Ammon's horn (tissue), 1 donor: ENCODE measurements at regions not wholly inside any gene's neighbourhood (a gene's known extent, or its start where the extent isn't known, plus 50 kb on each side); places are given as distances from the start of the nearest gene placed in this dataset.

Source experiments
- DNase-seq: peaks from one replicate; pipeline ENCODE4 v3.0.0-alpha.2; 2016; ENCODE audit warnings: low spot score

GRCh38 chr2:147076634-147077033 is 768.2 kb upstream of the ACVR2A start:
- DNase-seq = no peak

GRCh38 chr2:147068071-147068470 is 776.8 kb upstream of the ACVR2A start:
- no peak for DNase-seq

GRCh38 chr2:147067136-147067535 is 777.7 kb upstream of the ACVR2A start:
- DNase-seq = no peak

GRCh38 chr2:147062073-147062472 is 782.8 kb upstream of the ACVR2A start:
- no peak for DNase-seq

GRCh38 chr2:147061269-147061668 is 783.6 kb upstream of the ACVR2A start:
- DNase-seq = no peak

GRCh38 chr2:147057892-147058490 is 786.8 kb upstream of the ACVR2A start:
- no peak for DNase-seq

GRCh38 chr2:147051814-147052213 is 793.0 kb upstream of the ACVR2A start:
- DNase-seq = no peak

GRCh38 chr2:147051248-147051647 is 793.6 kb upstream of the ACVR2A start:
- DNase-seq = no peak

GRCh38 chr2:147049957-147050356 is 794.9 kb upstream of the ACVR2A start:
- no peak for DNase-seq

- no peak for DNase-seq
Observed at GRCh38 chr2:147046473-147046872, 798.4 kb upstream of the ACVR2A start.

- DNase-seq = peak; percentile 13
Observed at GRCh38 chr2:147045113-147045512, 799.7 kb upstream of the ACVR2A start.

- no peak for DNase-seq
Observed at GRCh38 chr2:147041121-147041494, 803.7 kb upstream of the ACVR2A start.

GRCh38 chr2:147040298-147041120 is 804.3 kb upstream of the ACVR2A start:
- no peak for DNase-seq

- DNase-seq = no peak
Observed at GRCh38 chr2:147037048-147037447, 807.8 kb upstream of the ACVR2A start.

- DNase-seq = no peak
Observed at GRCh38 chr2:147033044-147033443, 811.8 kb upstream of the ACVR2A start.

GRCh38 chr2:147031897-147032296 is 812.9 kb upstream of the ACVR2A start:
- no peak for DNase-seq

- no peak for DNase-seq
Observed at GRCh38 chr2:147030966-147031720, 813.7 kb upstream of the ACVR2A start.

GRCh38 chr2:147027436-147027835 is 817.4 kb upstream of the ACVR2A start:
- DNase-seq = no peak

- no peak for DNase-seq
Observed at GRCh38 chr2:147026664-147027295, 818.0 kb upstream of the ACVR2A start.

GRCh38 chr2:147025646-147026585 is 818.9 kb upstream of the ACVR2A start:
- no peak for DNase-seq

- DNase-seq = no peak
Observed at GRCh38 chr2:147019311-147019710, 825.5 kb upstream of the ACVR2A start.
